Suppressor macrophage treated with lipopolysaccharide for 4 hours (primary cell): ENCODE measurements at regions not wholly inside any gene's neighbourhood (a gene's known extent, or its start where the extent isn't known, plus 50 kb on each side); places are given as distances from the start of the nearest gene placed in this dataset.

Experiments used
- DNase-seq: peaks from one replicate; pipeline ENCODE4 v3.0.0-alpha.2; 2020

DNA sequence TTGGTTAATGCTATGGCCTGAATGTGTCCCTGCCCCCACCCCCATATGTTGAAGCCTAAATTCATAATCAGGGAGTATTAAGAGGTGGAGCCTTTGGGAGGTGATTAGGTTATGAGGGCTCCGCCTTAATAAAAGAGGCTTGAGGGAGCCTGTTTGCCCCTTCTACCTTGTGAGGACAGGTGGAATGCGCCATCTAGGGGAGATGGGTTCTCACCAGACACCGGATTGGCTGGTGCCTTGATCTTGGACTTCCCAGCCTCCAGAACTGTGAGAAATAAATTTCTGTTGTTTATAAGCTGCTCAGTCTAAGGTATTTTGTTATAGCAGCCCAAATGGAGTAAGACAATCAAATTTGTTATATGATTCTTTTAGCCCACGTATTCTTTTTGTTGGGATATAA is 148.3 kb downstream of the PTCSC3 start:
- DNase-seq = no peak

DNA sequence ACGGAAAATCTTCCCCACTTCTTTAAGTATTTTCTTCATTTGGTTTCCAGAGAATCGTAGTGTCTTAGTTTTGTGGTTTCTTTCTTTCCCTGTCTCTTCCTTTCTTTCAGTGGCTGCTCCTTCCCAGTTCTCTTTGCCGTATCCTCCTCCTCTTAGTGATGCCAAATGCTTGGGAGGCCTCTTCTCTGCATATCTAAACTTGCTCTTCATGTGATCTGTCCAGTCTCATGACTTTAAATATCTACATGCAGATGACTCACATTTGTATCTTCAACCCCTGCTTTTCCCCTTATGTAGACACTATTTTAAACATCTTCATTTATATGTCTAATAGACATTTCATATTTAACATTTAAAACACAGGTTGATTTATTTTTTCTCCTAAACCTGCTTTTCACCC is 149.2 kb downstream of the PTCSC3 start:
- no peak for DNase-seq

DNA sequence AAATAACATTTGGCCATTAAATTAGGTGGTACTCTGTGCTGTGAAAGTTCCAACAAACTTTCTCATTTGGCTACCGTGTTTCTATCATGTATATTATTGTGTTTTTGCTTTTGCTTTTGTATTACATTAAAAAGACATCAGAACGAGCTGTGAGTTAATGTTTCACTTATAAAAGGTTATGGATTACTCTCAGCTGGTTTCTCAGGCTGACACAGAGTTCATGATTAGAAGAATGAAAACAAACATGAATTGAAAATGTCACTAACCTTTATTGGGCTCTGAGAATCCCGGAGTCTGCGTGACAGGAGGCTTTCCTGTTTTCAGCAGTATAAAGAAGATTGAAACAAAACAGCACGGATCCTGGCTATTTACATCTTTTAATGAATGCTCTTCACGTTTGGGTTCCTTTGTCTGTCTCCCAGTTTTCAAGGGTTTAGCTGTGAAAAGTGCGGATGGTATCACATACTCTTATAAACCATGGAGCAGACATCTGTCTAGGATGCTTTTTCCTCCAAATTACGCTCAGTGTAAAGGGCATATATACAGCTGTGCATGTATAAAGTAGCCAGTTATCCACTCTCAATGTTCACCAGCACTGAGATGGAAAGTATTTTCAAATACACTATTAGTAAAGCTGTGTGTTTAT is 153.6 kb downstream of the PTCSC3 start:
- no peak for DNase-seq

DNA sequence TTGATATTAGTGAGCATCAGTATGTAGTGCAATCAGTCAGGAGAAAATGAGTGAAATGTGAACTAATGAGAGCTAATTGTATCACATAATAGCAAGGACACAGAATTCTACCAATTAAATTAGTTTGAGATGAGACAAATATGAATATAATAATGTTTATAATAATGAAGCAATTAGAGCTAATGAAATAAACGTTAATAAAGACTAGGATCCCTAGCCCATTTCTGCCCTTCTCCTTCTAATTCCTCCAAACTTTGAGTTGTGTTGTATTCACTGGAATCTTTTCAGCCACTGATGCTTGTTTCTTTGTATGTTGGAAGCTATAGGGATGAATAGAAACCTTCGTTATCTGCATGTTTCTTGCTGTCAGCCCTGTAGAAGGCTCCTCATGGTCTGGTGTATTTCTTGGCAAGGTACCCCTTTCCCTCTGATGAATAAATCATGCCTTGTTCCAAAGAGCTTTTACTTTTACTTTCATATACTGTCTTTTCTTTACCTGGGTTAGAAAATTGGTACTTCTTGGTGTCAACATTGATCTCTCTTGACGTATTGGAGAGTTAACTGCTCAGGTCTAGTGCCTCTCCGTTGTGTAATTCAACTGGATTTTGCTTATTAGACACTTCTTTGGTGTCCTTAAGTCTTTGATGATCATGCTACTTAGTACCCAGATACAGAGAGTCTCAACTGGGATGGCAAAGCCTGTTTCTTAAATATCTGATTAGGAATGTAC is 154.8 kb downstream of the PTCSC3 start:
- no peak for DNase-seq

DNA sequence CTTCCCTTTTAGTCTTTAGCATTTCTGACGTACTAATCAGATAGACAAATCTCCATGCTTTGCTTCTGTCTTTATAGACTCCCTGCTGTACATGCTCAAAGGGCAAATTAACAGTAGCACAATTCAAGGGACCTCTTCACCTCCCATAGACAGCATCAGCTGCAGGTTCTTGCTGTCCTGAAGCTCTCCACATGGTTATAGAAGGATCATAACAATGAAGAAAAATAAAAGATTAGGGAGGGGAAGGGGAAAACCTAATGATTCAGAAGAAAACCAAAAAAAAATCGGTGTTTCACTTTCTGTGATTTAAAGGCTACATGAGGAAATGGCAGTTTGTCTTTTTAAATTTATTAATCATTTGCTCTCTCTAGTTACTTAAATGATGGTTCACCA is 155.5 kb downstream of the PTCSC3 start:
- DNase-seq = no peak

DNA sequence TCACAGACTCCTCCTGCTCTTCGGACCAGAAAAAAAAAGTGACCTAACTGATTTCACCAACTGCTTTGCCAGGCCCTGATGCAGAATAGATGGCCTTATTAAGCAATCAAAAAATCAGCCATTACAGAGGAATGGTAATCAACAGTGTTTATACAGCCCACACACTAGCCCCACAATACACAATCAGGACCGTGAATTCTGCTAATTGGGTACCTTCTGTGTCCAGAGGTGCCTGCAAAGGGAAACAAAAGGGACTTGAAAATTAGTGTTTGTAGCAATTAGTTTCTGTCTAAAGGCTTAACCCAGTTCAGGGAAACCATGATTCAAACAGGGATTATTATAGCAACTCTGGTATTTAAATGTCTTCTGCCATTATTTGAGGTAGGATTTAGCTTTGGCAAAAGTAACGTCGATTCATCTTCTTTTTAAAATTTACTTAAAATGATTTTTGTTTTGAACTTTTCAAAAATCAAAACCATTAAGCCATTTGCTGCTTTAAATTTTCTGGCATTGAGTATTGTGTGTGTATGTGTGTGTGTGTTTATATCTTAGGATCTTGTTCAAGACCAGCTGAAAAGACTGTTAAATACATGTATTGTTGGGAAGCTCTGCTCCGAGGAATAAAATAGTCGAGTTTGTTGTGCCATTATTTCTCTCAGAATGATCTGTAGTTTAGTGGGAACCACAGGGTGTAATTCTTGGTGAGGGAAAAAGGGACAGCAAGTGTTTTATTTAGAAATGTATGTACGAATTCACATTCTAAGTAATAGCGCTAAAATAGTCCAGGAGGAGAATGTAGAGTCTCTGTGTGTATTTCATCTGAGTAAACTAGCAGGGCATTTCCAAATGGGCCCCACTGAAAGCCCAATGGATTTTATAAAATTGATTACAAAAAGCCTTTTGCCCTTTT is 156.1 kb downstream of the PTCSC3 start:
- DNase-seq = no peak

DNA sequence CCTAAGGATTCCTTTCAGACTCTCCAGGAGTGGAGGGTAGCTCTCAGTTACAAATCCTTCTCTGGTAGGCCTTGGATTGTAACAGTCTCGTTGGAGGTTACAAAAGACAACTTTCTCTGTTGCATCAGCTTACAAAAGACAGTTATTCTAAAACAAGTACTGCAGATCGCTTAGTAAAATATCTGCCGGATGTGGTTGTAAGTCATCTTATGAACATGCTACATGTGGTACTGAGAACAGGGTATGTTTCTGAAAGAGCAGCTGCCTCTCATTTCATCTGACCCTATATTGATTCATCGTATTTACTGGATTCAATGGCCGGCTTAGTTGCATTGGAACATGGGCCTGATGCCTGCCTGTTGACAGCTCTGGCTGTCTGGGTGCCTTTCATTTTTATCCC is 157.4 kb downstream of the PTCSC3 start:
- no peak for DNase-seq

DNA sequence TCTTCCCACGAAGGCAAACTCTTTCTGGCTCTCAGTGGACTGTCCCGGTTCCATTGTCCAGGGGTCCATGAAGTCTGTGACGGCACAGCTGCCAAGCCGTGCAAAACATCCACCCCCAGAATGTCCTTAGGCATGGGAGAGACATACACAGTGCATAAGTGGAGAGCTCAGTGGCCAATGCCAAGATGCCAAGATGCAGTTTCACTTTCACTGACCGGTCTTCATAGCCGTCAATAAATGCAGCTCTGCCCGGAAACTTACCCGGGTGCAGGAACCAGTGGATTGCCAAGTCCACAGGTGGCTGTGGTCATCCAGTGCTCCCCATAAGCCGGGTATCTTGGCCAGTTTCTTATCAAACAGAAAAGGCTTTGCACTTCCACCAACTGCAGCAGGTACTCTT is 162.3 kb downstream of the PTCSC3 start:
- DNase-seq = no peak

DNA sequence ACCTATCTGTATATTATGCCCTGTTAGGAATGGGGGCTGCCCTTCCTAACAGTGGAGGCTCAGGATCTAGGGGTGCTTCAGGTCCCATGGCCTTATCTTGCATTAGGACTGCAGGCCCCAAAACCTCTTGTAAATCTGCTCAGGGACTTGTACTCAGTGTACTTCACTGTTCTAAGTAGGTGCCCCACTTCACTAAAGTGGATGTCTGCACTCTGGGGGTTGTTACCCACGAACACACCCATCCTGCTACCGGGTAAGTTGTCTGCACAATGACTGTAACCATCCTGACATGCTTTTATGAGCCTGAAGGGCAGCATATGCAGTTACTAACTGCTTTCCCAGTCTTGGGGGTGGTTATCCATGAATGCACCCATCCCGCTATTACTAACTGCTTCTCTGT is 163.0 kb downstream of the PTCSC3 start:
- no peak for DNase-seq

DNA sequence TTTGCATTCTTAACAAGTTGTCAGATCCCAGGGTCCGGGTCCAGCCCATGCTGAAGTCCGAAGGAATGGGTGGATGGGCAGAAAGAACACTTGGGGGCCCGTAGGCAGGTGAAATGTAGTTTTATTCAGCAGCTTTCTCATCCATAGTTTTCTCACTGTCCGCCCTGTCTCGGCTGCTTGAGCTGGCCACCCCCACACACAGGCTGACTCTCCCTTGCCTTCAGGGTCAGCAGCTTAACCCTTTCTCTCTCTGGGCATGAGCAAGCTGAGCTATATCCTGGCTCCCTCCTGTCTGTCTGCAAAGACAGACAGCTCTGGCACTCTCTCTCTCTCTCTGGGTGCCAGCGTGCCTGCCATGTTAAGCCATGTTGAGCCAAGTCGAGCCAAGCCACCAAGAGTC is 163.9 kb downstream of the PTCSC3 start:
- DNase-seq = no peak

DNA sequence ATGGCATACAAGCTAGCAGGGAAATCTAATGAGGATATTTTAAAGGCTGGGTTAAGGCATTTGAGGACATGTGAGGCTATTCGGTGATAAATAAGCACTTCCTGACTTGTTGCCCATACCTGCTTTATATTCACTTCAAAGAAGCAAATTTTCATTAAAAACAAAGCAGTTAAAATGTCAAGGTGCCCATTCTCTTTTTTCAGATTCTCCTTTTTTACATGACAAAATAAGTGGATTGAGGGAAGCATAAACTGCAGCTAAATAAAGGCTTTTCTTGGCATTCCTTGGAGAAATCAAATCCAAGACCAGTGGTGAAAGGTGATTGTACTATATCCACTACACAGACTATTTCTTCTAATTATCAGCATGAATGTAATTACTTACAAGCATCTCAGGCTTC is 166.9 kb downstream of the PTCSC3 start:
- no peak for DNase-seq

DNA sequence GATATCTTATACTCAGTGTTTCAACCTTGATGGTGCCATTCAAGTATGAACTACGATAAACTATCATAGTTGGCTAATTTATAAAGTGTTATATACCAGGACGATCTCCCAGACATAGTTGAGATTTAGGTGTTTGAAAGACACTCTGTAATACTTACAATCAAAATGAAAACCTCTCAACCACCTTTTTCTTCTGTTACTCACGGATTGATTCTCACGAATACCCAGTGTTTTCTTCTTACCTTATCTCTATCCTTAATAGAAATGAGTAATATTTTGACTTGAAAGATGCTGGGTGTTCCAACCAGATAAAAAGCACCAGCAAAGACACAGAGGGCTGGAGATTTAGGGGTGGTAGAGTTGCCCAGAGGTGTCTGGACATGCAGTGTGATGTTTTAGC is 169.9 kb downstream of the PTCSC3 start:
- DNase-seq = no peak

DNA sequence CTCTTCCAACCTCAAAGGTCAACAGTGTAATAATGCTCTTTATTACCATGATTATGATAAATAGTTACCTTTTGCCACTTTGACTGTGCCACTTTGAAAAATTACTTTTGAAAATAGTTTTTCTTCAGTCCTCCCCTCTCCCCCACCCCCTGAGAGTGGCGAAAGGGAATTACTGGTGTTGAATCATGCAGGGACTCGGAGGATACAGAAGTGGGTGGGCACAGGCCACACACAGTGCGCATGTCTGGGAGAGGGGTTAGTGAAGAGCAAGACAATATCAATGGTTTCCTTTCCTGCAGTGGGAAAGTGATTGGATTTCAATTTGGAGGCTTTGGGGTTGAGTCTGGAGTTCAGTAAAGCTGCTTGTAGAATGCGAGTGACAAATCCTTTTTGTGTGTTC is 170.9 kb downstream of the PTCSC3 start:
- no peak for DNase-seq

DNA sequence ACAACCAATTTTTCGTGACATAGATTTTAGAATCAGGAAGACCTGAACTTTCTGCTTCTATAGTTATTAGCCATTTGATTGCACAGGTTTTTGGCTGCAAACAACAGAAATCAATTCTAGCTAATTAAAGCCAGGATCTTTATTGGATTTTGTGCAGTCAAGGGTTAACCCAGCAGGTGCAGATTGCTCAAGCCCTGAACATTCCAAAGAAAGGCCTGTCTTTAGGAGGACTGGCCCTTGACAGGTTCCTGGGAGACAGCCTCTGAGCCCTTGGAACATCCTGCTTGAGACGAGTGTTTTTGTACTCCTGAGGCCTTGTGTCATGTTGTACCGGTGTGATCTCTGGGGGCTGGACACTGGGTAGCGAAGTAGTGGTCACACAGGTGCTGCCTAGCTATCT is 174.6 kb downstream of the PTCSC3 start:
- DNase-seq = no peak

DNA sequence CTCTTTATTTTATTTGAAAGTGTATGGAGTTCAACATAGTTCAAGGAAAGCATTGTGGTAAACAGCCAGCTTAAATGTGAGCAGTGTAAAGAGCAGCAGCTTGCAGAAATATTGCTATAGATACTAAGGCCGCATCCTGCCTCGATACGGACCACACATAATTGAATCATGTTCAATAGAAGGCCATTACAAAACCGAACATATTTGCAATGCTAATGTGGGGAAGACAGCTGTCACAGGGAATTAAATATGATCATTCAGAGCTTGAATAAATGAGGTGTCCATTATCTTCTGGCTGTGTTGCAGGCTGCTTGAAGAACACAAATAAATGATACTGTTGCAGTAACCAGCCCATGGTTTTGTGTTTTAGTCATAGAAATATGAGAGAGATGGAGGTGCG is 173.2 kb downstream of the BRMS1L start:
- no peak for DNase-seq

DNA sequence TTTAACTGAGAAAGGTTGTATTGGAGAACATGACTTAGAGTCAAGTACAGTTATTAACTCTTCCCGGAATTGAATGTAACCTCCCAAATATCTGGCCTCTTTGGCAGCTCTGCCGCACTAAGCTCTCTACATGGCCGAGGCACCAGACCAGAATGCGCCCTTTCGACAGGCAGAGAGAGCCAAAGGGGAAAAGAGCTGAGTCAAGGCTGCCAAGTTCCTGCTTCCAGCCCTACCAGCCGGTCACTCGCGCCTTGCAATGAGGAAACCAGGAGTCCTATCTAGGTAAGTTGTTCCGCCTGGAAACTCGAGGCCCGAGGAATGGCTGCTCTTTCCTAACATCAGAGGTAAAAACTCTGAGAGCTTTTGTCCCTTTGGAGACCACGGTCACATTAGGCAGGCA is 172.2 kb downstream of the BRMS1L start:
- no peak for DNase-seq

DNA sequence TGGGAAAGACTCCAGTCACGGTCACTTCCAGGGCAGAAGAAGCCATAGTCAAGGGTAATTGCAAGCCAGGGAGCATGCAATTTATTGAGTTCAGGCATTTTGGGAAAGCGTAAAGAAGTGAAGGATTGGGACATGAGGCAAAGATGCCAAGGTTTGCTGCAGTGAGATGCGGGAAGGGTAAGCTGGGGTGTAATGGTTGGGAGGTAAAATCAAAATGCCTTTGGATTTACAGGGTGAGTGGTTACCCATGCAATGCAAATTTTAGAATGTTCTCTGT is 167.5 kb downstream of the BRMS1L start:
- no peak for DNase-seq

DNA sequence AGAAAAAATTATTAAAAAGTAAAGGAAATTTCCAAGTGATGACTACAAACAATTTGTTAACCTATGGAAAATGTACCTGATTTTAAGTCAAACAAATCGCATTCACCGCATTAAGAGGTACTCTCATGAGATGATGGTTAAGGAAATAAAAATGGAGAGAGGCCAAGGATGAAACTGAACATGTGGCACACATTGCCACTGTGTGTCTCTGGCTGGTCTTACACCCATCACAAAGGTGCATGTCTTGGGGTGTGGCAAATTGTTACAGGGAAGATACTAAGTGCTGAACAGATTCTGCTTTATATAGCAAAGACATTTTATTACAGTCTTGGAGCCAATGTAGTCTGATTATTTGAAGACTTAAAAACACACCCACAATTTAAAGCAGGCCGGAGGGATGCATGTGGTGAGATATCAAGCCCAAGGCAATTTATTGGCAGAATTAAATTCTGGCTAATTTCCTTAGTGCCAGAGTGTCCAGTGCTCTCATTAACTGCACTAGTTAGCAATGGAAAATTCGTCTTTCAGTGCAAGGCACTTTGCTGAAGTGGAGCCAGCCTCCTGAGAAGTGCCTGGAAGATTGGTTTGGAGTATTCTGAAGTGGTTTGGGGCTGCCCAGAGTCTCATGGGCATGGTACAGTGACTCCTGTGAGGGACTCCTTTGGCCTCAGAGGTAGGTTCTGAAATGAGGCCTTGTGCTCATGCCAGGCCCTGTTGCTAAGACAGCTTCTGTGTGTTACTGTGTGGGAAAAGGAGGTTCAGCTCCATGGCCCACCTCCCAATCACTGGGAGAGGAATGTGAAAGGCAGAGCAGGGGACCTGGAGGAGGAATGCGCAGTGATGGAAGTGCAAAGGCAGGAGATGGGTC is 166.9 kb downstream of the BRMS1L start:
- DNase-seq = no peak

DNA sequence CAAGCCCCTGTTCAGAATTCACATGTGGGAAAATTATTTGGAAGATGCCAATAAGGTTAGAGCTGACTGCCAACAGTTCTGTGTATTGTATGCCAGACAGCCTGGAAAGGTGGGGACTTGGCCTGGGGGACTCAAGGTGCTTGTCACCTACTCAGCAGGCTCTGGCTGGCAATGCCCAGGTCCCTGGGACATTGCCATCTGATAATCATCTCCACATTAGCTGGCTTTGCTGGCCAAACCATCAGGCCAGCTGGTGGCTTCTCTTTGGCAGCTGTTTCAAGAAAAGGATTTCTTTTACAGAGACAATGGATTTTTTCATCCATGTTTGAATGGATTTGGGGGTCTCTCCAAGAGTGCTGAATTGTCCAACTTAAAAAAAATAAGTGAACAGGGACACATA is 165.2 kb downstream of the BRMS1L start:
- no peak for DNase-seq

DNA sequence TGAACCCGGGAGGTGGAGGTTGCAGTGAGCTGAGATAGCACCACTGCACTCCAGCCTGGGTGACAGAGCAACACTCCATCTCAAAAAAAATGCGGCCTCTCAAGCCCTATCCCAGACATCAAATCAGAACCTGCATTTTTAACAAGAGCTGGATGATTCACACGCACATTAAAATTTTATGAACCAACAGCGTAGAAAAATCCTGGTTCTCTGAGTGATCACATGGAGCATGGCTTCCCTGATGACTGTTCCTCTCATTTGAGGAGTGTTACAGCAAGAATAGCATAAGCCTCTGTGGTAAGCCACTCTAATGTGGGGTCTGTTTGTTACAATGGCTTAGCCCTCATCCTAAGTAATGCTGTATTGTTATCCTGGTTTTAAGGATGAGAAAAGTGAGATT is 163.6 kb downstream of the BRMS1L start:
- DNase-seq = no peak

DNA sequence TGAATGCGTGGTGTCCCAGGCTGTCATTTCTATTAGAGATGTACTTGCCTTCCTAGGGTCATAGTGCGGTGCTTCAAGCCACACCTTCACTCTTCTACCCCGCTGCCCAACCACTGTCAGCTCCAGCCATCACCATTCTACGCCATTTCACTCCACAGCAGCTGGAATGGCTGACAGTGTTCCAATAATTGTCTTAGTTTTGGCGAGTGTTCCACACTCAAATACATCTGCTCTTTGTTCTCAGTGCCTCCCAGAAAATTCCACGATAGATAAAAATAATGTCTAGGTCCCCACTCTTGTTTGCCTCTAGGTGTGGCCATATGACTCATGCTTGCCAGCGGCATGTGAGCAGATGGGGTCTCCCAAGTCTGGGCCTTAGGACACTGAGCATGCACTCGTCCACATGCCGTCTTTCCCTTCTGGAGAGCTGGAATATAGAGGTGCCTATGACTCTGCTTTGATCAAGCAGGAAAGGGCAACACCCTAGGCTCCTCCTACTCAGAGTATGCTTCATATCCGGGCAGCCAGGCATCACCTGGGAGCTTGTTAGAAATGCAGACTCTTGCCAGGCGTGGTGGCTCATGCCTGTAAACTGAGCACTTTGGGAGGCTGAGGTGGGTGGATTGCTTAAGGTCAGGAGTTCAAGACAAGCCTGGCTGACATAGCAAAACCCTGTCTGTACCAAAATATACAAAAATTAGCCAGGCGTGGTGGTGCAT is 163.0 kb downstream of the BRMS1L start:
- no peak for DNase-seq

DNA sequence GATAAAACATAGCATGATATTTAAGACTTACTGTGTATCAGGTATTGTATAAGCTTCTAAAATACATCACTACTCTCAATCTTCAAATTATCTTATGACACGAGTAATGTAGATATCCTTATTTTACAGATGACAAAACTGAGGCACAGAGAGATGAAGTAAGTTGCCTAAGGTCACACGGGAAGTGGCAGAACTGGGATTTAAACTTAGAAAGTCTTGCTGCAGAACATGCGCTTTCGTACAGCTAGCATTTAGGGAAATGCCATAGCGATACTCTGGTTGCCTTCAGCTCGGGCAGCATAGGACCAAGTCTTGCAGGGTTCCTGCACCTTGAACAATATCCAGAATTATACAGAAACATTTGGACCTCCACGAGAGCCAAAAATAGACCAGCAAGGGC is 162.4 kb downstream of the BRMS1L start:
- no peak for DNase-seq

DNA sequence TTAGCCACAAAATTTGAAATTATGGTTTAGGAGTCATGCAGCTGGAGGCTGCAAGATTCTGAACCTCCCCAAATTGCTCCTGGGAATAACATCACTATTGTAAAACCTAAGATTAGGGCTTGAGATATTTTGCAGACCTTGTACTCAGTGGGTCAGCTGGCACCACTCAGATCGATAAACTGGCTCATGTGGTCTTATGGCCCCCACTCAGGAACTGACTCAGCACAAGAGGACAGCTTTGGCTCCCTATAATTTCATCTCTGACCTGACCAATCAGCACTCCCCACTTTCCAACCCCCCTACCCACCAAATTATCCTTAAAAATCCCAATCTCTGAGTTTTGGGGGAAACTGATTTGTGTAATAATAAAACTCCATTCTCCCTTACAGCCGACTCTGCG is 161.6 kb downstream of the BRMS1L start:
- DNase-seq = no peak
